ENCODE measurements at regions not wholly inside any gene's neighbourhood (a gene's known extent, or its start where the extent isn't known, plus 50 kb on each side); places are given as distances from the start of the nearest gene placed in this dataset.

DNA sequence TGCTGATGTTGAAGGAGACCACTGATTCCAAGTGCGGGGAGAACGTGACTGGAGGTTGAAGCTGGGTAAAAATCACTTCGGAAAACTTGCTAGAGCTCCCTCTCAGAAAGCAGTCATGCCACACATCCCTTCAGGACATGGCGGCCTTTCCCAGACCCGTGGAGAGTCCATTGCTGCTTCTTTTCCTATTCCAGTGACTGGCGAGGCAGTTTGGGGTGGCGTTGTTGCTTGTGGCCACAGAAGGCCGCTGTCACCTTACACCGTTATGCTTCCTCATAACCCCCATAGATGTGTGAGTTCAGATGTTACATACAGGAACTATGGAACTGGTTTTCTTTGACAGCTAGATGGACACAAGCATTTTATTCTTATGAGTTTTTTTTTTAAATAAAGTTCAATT, 235.6 kb upstream of the POM121L12 start:
- H2AK5ac ChIP-seq (ENCODE audit: low read depth, low read length), result no peak overlapping the region
- H4K8ac ChIP-seq (ENCODE audit: low read depth in 2 of 2, low read length in 2 of 2), result no peak overlapping the region
- no peak overlapping the region for H2BK5ac ChIP-seq (ENCODE audit: low read depth, low read length, poor library complexity, severe bottlenecking)
- no peak overlapping the region for H3K18ac ChIP-seq (ENCODE audit: low read depth, low read length)
- H3K4ac ChIP-seq (ENCODE audit: low read depth, low read length), result no peak overlapping the region
- no peaks in the 10 kb centered on the region for H4K20me1 ChIP-seq (ENCODE audit: insufficient read depth, low read length)
- H2BK120ac ChIP-seq (ENCODE audit: low read depth, low read length), result no peak overlapping the region
- no peak overlapping the region for H3K23ac ChIP-seq (ENCODE audit: low read depth, low read length)
- no peaks in the 10 kb centered on the region for H3K4me1 ChIP-seq (ENCODE audit: control insufficient read depth, insufficient read depth, low read length)
- no peaks in the 10 kb centered on the region for H3K36me3 ChIP-seq (ENCODE audit: control insufficient read depth, insufficient read depth, low read length)
- TF ChIP-seq SMC3 (IDR thresholded peaks at IDR 0.05; ENCODE audit: low read depth, low read length), result no peak
- no peak for TF ChIP-seq CHD1 (IDR thresholded peaks at IDR 0.05; ENCODE audit: low read depth, low read length)
- TF ChIP-seq RCOR1 (IDR thresholded peaks at IDR 0.05; ENCODE audit: insufficient replicate concordance, low read length), result no peak
- TF ChIP-seq USF2 (IDR thresholded peaks at IDR 0.05; ENCODE audit: low read depth, low read length), result no peak
- no peak for TF ChIP-seq NFE2L2 (IDR thresholded peaks at IDR 0.05; ENCODE audit: low read depth, low read length)
- TF ChIP-seq FOS (IDR thresholded peaks at IDR 0.05; ENCODE audit: low read depth, low read length), result no peak
- TF ChIP-seq, protein P1, sequence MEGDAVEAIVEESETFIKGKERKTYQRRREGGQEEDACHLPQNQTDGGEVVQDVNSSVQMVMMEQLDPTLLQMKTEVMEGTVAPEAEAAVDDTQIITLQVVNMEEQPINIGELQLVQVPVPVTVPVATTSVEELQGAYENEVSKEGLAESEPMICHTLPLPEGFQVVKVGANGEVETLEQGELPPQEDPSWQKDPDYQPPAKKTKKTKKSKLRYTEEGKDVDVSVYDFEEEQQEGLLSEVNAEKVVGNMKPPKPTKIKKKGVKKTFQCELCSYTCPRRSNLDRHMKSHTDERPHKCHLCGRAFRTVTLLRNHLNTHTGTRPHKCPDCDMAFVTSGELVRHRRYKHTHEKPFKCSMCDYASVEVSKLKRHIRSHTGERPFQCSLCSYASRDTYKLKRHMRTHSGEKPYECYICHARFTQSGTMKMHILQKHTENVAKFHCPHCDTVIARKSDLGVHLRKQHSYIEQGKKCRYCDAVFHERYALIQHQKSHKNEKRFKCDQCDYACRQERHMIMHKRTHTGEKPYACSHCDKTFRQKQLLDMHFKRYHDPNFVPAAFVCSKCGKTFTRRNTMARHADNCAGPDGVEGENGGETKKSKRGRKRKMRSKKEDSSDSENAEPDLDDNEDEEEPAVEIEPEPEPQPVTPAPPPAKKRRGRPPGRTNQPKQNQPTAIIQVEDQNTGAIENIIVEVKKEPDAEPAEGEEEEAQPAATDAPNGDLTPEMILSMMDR (conservative IDR thresholded peaks at IDR 0.05; ENCODE audit: low read depth, low read length), result no peak
- TF ChIP-seq RFX5 (IDR thresholded peaks at IDR 0.05; ENCODE audit: low read depth, low read length), result no peak
- no peak for TF ChIP-seq POLR2A (IDR thresholded peaks at IDR 0.05; ENCODE audit: low read depth, low read length)
- no peak for TF ChIP-seq ELK1 (IDR thresholded peaks at IDR 0.05; ENCODE audit: borderline replicate concordance, low read depth, low read length)
- TF ChIP-seq RAD21 (IDR thresholded peaks at IDR 0.05; ENCODE audit: low read length), result no peak
- TF ChIP-seq MAFK (IDR thresholded peaks at IDR 0.05; ENCODE audit: low read depth, low read length), result no peak
- TF ChIP-seq MXI1 (IDR thresholded peaks at IDR 0.05; ENCODE audit: borderline replicate concordance, low read depth, low read length), result no peak
- no peak for TF ChIP-seq CEBPB (IDR thresholded peaks at IDR 0.05; ENCODE audit: low read depth, low read length)
- no peak for TF ChIP-seq BHLHE40 (IDR thresholded peaks at IDR 0.05; ENCODE audit: low read depth, low read length)
- no peak for TF ChIP-seq MAZ (IDR thresholded peaks at IDR 0.05; ENCODE audit: borderline replicate concordance, low read depth, low read length)
- ChIA-PET POLR2A (ENCODE audit: unreplicated experiment) (no interaction called here), CTCF (no interaction called here)
- H3K27ac ChIP-seq (ENCODE audit: insufficient read depth, low read length), result no peak overlapping the region
- H2BK20ac ChIP-seq (ENCODE audit: low read depth, low read length), result no peak overlapping the region
- H3K56ac ChIP-seq (ENCODE audit: extremely low read depth, insufficient read depth, low read length), result no peak overlapping the region
- no peaks in the 10 kb centered on the region for H3K27me3 ChIP-seq (ENCODE audit: control insufficient read depth, insufficient read depth, low read length)
- H2AFZ ChIP-seq (replicated peaks; ENCODE audit: low read length, poor library complexity), result no peak overlapping the region
- no CpG with 5 or more reads among the region's 9 CpGs for WGBS, 2 experiments (ENCODE audit: extremely low coverage in 2 of 2, insufficient read length in 1 of 2)
- H3K79me1 ChIP-seq (ENCODE audit: low read depth in 1 of 2, low read length in 2 of 2), result no peaks in the 10 kb centered on the region
- peaks cover 7% of the 10 kb centered on the region; the same call in 1 of the 2 replicates for H3K9me3 ChIP-seq (ENCODE audit: control insufficient read depth, insufficient read depth, low read length)
- H3K4me2 ChIP-seq (ENCODE audit: low read depth, low read length), result no peak overlapping the region
- H4K91ac ChIP-seq (ENCODE audit: insufficient read depth, low read depth, low read length), result no peak overlapping the region
- H2BK15ac ChIP-seq (ENCODE audit: low read depth, low read length), result no peak overlapping the region
- H3K14ac ChIP-seq (replicated peaks; ENCODE audit: low read depth, low read length), result no peak overlapping the region
- H2AK9ac ChIP-seq (replicated peaks; ENCODE audit: low read depth, low read length, poor library complexity), result no peak overlapping the region
- intact Hi-C loops (cut with micrococcal nuclease), result no loop called here
- DNase-seq (no peak), ATAC-seq (ENCODE audit: low read depth) (no peak)
- no peaks in the 10 kb centered on the region for H3K9me1 ChIP-seq (ENCODE audit: insufficient read depth, low read length)
- no peak overlapping the region for H4K5ac ChIP-seq (ENCODE audit: low read depth, low read length)
- no peak overlapping the region for H3K4me3 ChIP-seq (ENCODE audit: insufficient read depth, low read depth, low read length)
- in situ Hi-C loops (cut with MboI; ENCODE audit: low sequenced_read_pairs), result no loop called here
- dilution Hi-C loops (cut with HindIII; ENCODE audit: low sequenced_read_pairs, unreplicated experiment), result no loop called here
- no peak overlapping the region for H3K9ac ChIP-seq (ENCODE audit: low read depth, low read length)
- BruUV-seq (replicated peaks), result no TSS peak
